H1 (cell line): ENCODE measurements at regions not wholly inside any gene's neighbourhood (a gene's known extent, or its start where the extent isn't known, plus 50 kb on each side); places are given as distances from the start of the nearest gene placed in this dataset.

Source experiments
- CTCF ChIA-PET: fragments of 300-600 bp; sonication (Branson Sonifier 250); formaldehyde crosslinking; loops from one replicate; lab custom pipeline; 2021; ENCODE audit not compliant: partially characterized antibody; lab: Charles Lee
- POLR2A ChIA-PET: fragments of 300-600 bp; sonication (Branson Sonifier 250); formaldehyde crosslinking; loops from one replicate; lab custom pipeline; 2021; ENCODE audit warnings: inconsistent platforms; ENCODE audit not compliant: partially characterized antibody; lab: Charles Lee
- DNase-seq, 2 experiments: peaks; one replicate each; pipeline versions ENCODE4 v3.0.0 to v3.0.0-alpha.2; 2010 to 2022; ENCODE audit warnings: low spot score in 2 of 2, low read depth in 1 of 2, mixed read lengths in 1 of 2
- FAIRE-seq: peaks from 2 replicates; lab custom pipeline; 2011; peaks lifted over from hg19 to GRCh38; lab: Jason Lieb, UNC
- H2AFZ ChIP-seq: 2 replicates; pipeline ENCODE4 v1.8.1; 2012; ENCODE audit warnings: low read length, inconsistent platforms
- H2AK5ac ChIP-seq: 2 replicates; pipeline ENCODE4 v1.6.1; 2013; ENCODE audit warnings: low read depth, low read length
- H2BK120ac ChIP-seq: replicated peaks from 2 replicates; pipeline ENCODE3; 2013; ENCODE audit warnings: low read depth, low read length, inconsistent platforms
- H2BK12ac ChIP-seq: 2 replicates; pipeline ENCODE4 v1.6.1; 2013; ENCODE audit warnings: low read depth, low read length
- H2BK15ac ChIP-seq: 2 replicates; pipeline ENCODE4 v1.6.1; 2013; ENCODE audit warnings: low read length
- H2BK20ac ChIP-seq: 2 replicates; pipeline ENCODE4 v1.6.1; 2013; ENCODE audit warnings: low read length
- H2BK5ac ChIP-seq: 2 replicates; pipeline ENCODE4 v1.6.1; 2013; ENCODE audit warnings: low read depth, low read length
- H3K14ac ChIP-seq: 2 replicates; pipeline ENCODE4 v1.6.1; 2013; ENCODE audit warnings: inconsistent platforms; ENCODE audit not compliant: insufficient read length
- H3K18ac ChIP-seq: 2 replicates; pipeline ENCODE4 v1.6.1; 2013; ENCODE audit warnings: low read length; ENCODE audit errors: extremely low read depth
- H3K23ac ChIP-seq: 2 replicates; pipeline ENCODE4 v1.6.1; 2013; ENCODE audit warnings: inconsistent platforms; ENCODE audit not compliant: insufficient read length
- H3K23me2 ChIP-seq: 2 replicates; pipeline ENCODE4 v1.6.1; 2013; ENCODE audit warnings: low read depth, low read length
- H3K27ac ChIP-seq: 2 replicates; pipeline ENCODE4 v1.6.1; 2011; ENCODE audit warnings: low read depth, low read length, inconsistent platforms
- H3K27me3 ChIP-seq, 4 experiments: replicated peaks in 1 of 4; 1 replicate in 1 of 4; 2 replicates in 3 of 4; pipeline versions ENCODE4 v1.6.1 to v1.8.1; 2011 to 2013; ENCODE audit warnings: low read length in 3 of 4, mild to moderate bottlenecking in 3 of 4, inconsistent platforms in 2 of 4, mixed read lengths in 2 of 4, moderate library complexity in 1 of 4; ENCODE audit not compliant: control insufficient read depth in 3 of 4, insufficient read depth in 3 of 4; ENCODE audit errors: extremely low read depth in 1 of 4
- H3K36me3 ChIP-seq, 4 experiments: 2 replicates each; pipeline versions ENCODE4 v1.6.1 to v1.8.1; 2011 to 2013; ENCODE audit warnings: mild to moderate bottlenecking in 4 of 4, low read length in 3 of 4, moderate library complexity in 2 of 4, control low read depth in 1 of 4, inconsistent platforms in 1 of 4; ENCODE audit not compliant: insufficient read depth in 4 of 4, control insufficient read depth in 2 of 4
- H3K4ac ChIP-seq: replicated peaks from 2 replicates; pipeline ENCODE3; 2013; ENCODE audit warnings: low read length, low read depth, mixed read lengths, inconsistent platforms; ENCODE audit not compliant: insufficient read length
- H3K4me1 ChIP-seq, 4 experiments: replicated peaks in 1 of 4; 1 replicate in 1 of 4; 2 replicates in 3 of 4; pipeline versions ENCODE4 v1.6.1 to v1.8.1; 2011 to 2013; ENCODE audit warnings: low read length in 3 of 4, inconsistent platforms in 2 of 4, mixed read lengths in 1 of 4; ENCODE audit not compliant: insufficient read depth in 4 of 4, control insufficient read depth in 3 of 4
- H3K4me2 ChIP-seq, 2 experiments: 2 replicates each; pipeline versions ENCODE4 v1.6.1 to v1.8.1; 2011 to 2013; ENCODE audit warnings: low read depth in 2 of 2, low read length in 2 of 2, control low read depth in 1 of 2, inconsistent platforms in 1 of 2, mild to moderate bottlenecking in 1 of 2; ENCODE audit not compliant: insufficient read depth in 1 of 2
- H3K4me3 ChIP-seq, 4 experiments: fragments of 200-600, 300-600 bp in 1 of 4; sonication (generic), shearing (Covaris generic), sonication (Bioruptor Twin) in 1 of 4; 2 replicates each; pipeline versions ENCODE4 v1.5.1 to v1.8.1; 2011 to 2016; ENCODE audit warnings: low read length in 4 of 4, low read depth in 3 of 4, control low read depth in 2 of 4, inconsistent platforms in 2 of 4, mild to moderate bottlenecking in 2 of 4, mixed read lengths in 1 of 4, moderate library complexity in 1 of 4; ENCODE audit not compliant: insufficient read depth in 2 of 4; ENCODE audit errors: extremely low read depth in 1 of 4
- H3K56ac ChIP-seq: replicated peaks from 2 replicates; pipeline ENCODE3; 2013; ENCODE audit warnings: low read depth, mild to moderate bottlenecking, mixed read lengths, low read length, inconsistent platforms; ENCODE audit not compliant: insufficient read length
- H3K79me1 ChIP-seq: 2 replicates; pipeline ENCODE4 v1.6.1; 2013; ENCODE audit warnings: low read depth, low read length, control low read depth
- H3K79me2 ChIP-seq, 2 experiments: 2 replicates each; pipeline versions ENCODE4 v1.6.1 to v1.8.1; 2012 to 2013; ENCODE audit warnings: low read length in 2 of 2, mild to moderate bottlenecking in 2 of 2, inconsistent platforms in 1 of 2; ENCODE audit not compliant: insufficient read depth in 2 of 2, control insufficient read depth in 1 of 2
- H3K9ac ChIP-seq, 4 experiments: replicated peaks in 1 of 4; 1 replicate in 1 of 4; 2 replicates in 3 of 4; pipeline versions ENCODE4 v1.6.1 to v1.8.1; 2011 to 2013; ENCODE audit warnings: low read depth in 3 of 4, low read length in 3 of 4, control low read depth in 2 of 4, mild to moderate bottlenecking in 2 of 4, moderate library complexity in 2 of 4, inconsistent platforms in 1 of 4; ENCODE audit errors: extremely low read depth in 1 of 4
- H3K9me3 ChIP-seq, 2 experiments: 2 replicates each; pipeline versions ENCODE4 v1.6.1 to v1.8.1; 2012 to 2013; ENCODE audit warnings: mild to moderate bottlenecking in 2 of 2, moderate library complexity in 2 of 2, control low read depth in 1 of 2, inconsistent platforms in 1 of 2, low read depth in 1 of 2, low read length in 1 of 2, mixed read lengths in 1 of 2; ENCODE audit not compliant: insufficient read depth in 2 of 2
- H4K20me1 ChIP-seq, 2 experiments: replicated peaks in 1 of 2; 2 replicates each; pipeline versions ENCODE3 to v1.8.1; 2011 to 2013; ENCODE audit warnings: inconsistent platforms in 2 of 2, low read length in 2 of 2, mild to moderate bottlenecking in 1 of 2; ENCODE audit not compliant: insufficient read depth in 2 of 2, control insufficient read depth in 1 of 2
- H4K5ac ChIP-seq: 2 replicates; pipeline ENCODE4 v1.6.1; 2013; ENCODE audit warnings: low read length, low read depth, mixed read lengths, inconsistent platforms; ENCODE audit not compliant: insufficient read length
- H4K8ac ChIP-seq: 2 replicates; pipeline ENCODE4 v1.8.0; 2013; ENCODE audit warnings: mild to moderate bottlenecking, moderate library complexity, low read length, inconsistent platforms; ENCODE audit not compliant: insufficient read depth; ENCODE audit errors: extremely low read depth
- H4K91ac ChIP-seq: replicated peaks from 2 replicates; pipeline ENCODE3; 2013; ENCODE audit warnings: low read length, mixed read lengths, inconsistent platforms; ENCODE audit not compliant: insufficient read length
- TEAD4 ChIP-seq: IDR thresholded peaks from 2 replicates; pipeline ENCODE4 v1.6.1; 2012; ENCODE audit warnings: low read depth, low read length, inconsistent platforms, mixed read lengths
- WGBS, 2 experiments: shearing (Covaris generic) in 1 of 2; methylation state at CpG; one replicate each; pipeline versions ENCODE4 v1.1.6 to v1.1.7; 2013 to 2015; ENCODE audit warnings: low lambda C conversion rate in 2 of 2, mixed read lengths in 2 of 2, inconsistent platforms in 1 of 2, low coverage in 1 of 2, missing lambda C conversion rate in 1 of 2; ENCODE audit not compliant: insufficient replicate concordance in 2 of 2, insufficient coverage in 1 of 2, insufficient read length in 1 of 2; ENCODE audit errors: extremely low coverage in 1 of 2, missing lambda C conversion rate in 1 of 2; 5-methylcytosine and 5-hydroxymethylcytosine counted together
- TF ChIP-seq, protein P1 (sequence below): IDR thresholded peaks from 2 replicates; pipeline ENCODE4 v1.6.1; 2011; ENCODE audit warnings: low read length, improper control_type of control experiment

DNA sequence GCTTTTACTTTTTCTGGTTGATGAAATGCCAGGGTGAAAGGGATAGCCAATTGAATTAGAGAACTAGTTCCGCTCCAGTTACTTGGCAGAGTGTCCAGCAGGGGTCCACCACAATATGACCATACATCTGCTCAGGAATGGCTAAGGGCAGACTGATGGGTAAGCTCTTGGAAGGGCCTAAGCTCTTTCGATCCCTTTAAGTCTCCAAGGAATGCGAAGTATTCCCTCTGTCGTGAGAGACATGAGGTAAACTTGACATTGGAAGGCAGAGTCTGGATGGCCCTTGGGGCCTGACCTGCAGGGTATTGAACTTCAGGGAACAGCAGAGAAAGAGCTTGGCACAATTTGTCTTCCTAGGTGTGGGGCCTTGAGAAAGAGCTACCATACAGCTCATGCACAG lies 805.8 kb downstream of the PLOD2 start:
- DNase-seq, result no peak
- Histone ChIP-seq H2BK120ac (no peak overlapping the region), H2BK5ac (peak overlapping the region; percentile 61; the same call in 1 of the 2 replicates), H3K23ac (no peak overlapping the region), H3K79me1 (no peaks in the 10 kb centered on the region), H2AFZ (0 out of 2 replicates have a peak overlapping the region, but pooled peaks have one; percentile 40), H3K56ac (no peak overlapping the region), H3K9ac (no peak overlapping the region), H2BK12ac (no peak overlapping the region), H3K4me2 (no peak overlapping the region), H3K14ac (no peak overlapping the region), H4K8ac (no peak overlapping the region), H3K18ac (no peak overlapping the region), H3K4me3 (no peak overlapping the region), H3K4me1 (peaks cover 0 to 3% (median 0%) of the 10 kb centered on the region in 4 experiments; a peak in 1 of 7 replicates), H4K91ac (no peak overlapping the region), H3K9me3 (no peaks in the 10 kb centered on the region), H3K27ac (no peak overlapping the region), H3K23me2 (no peaks in the 10 kb centered on the region), H3K4ac (no peak overlapping the region), H2AK5ac (no peak overlapping the region), H3K36me3 (no peaks in the 10 kb centered on the region), H4K20me1 (no peaks in the 10 kb centered on the region), H2BK20ac (peak overlapping the region; percentile 67; the same call in 1 of the 2 replicates), H2BK15ac (no peak overlapping the region), H3K27me3 (no peaks in the 10 kb centered on the region), H4K5ac (no peak overlapping the region), H3K79me2 (no peaks in the 10 kb centered on the region)
- TF ChIP-seq TEAD4, result peak; percentile 86
- TF ChIP-seq, protein P1, sequence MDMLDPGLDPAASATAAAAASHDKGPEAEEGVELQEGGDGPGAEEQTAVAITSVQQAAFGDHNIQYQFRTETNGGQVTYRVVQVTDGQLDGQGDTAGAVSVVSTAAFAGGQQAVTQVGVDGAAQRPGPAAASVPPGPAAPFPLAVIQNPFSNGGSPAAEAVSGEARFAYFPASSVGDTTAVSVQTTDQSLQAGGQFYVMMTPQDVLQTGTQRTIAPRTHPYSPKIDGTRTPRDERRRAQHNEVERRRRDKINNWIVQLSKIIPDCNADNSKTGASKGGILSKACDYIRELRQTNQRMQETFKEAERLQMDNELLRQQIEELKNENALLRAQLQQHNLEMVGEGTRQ, result no peak
- CTCF ChIA-PET, result interaction anchor here (0.7 to 1.2 kb wide), 3 partner anchors 12 to 21 kb away, joined by 3 to 4 read pairs (median 4); no protein-coding TSS in a partner anchor
- 90% methylated on average over 4 of the region's 4 CpGs; no CpG with 5 or more reads in 1 of the 2 experiments for WGBS, 2 experiments
- FAIRE-seq, result no peak
- POLR2A ChIA-PET, result no interaction called here
